ENCODE measurements at regions not wholly inside any gene's neighbourhood (a gene's known extent, or its start where the extent isn't known, plus 50 kb on each side); places are given as distances from the start of the nearest gene placed in this dataset.
"Not testable (repeated sequence)": the region's sequence is repeated elsewhere in the genome, so short reads cannot be mapped to it uniquely, and the experiment has no call there.

DNA sequence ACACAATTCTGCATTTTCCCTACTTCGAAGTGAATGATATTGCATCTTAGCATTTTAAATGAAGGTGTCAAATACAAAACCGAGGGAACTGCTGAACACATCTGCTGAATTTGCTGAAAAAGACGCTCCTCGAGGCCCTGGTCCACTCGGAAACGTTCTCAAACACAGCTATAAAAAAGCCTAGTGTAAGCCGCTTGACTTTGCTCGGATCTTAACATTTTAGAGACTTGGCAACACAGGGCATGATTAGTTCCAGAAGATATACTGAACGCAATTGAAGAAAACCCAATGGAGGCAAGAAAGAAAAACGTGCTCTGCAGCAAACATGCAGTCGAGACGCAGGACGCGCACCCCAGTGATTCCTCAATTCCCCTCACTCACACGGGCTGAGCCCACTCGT lies 506.4 kb upstream of the AMELY start:
- DNase-seq, result no peak

DNA sequence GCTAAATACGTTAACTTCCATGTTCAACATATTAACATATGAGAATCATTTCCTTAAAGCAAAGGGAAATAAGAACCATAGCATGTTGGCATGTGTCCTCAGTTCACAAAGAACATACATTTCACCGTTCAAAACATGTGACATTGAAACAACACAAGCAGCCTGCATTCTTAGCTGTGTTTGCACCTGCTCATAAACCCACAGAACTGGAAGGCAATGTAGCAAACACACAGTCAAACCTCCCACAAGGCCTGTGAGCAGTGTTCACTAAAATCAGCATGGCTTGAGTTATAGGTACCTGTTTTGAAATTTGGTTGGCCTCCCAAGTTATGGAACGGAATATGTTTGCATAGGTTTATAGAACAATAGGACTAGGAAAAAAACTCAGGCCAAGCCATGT lies 504.9 kb upstream of the AMELY start:
- DNase-seq, result no peak

DNA sequence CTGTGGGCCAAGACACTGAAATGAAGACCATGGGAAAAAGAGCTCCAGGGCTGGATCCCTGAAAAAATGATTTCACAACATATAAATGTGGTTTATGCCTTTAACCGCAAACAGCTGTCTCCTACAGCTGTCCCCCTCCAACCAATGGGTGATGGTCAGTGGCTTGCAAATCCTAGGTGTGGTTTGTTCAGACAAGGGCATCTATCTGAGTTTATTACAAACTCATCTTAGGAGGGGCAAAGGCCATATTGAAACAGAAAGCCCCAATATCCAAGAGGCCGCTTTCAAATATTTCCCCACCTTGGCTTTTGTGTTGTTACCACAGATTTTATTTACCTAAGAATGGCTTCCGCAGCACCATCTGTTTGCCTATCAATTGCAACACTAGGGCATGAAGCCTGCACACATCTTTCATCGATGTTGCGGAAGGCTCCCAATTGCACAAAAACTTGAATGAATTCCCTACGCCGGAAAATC lies 503.6 kb upstream of the AMELY start:
- DNase-seq, result no peak

DNA sequence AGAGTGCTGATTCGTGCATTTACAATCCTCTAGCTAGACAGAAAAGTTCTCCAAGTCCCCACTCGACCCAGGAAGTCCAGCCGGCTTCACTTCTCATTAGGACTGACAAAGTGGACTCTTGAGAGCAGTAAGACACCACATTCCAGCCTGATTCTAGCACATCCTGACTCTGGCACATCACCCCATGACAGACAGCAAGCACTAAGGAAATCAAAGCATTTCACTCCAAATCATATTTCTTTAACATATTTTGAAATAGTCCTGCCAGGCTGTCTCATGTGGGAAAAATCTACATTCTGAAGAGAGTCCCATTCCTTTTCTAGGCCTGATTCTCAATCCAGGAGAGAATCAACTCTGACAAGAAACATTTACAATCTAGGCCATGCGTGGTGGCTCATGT lies 478.5 kb upstream of the AMELY start:
- no peak for DNase-seq

DNA sequence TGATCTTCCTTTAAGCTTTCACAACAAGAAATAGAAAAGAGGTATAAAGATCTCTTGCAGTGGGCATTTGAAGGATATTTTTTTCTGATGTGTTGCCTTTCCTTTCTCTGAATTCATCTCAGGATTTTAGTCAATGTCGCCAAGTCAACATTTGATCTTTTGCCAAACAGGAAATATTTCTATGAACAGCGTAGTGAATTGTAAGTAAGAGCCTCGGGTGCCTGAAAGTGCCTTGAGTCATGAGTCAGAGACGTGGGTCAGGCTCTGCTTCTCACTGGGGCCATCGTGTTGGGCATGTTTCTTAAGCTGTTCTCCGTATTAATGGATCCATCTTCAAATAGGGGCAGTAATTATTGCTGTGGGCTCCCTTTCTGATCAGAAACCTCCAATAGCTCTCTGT lies 471.4 kb upstream of the AMELY start:
- no peak for DNase-seq

DNA sequence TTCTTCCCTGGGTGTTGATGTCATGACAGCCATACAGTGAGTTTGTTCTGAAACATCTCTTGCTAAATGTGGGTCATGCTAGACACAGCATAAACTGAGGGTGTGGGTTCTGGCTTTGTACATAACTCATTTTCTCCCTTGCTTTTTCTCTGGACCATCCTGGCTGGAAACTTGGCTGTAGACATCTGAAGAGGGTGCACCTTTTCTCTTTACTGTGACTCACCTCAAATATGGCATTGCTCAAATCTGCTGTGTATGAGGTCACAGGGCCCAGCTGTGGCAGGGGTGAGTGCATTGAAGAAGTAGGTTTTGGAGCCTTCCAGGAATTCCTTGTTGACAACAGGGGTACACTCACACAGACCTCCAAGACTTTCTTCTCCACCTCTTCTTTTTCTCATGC lies 465.5 kb upstream of the AMELY start:
- DNase-seq, result no peak

DNA sequence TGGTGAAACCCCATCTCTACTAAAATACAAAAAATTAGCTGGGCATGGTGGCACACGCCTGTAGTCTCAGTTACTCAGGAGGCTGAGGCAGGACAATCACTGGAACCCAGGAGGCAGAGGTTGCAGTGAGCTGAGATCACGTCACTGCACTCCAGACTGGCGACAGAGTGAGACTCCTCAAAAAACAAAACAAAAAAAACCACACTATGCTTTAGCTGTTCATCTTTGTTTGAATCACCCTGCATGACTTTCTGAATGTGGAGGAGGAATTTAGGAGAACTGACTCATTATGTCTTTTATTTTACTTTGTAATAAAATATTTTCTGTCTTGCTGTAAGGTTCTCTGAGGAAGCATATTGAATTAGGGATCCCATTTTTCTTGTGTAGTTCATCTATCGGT lies 462.9 kb upstream of the AMELY start:
- not testable (repeated sequence) for DNase-seq

DNA sequence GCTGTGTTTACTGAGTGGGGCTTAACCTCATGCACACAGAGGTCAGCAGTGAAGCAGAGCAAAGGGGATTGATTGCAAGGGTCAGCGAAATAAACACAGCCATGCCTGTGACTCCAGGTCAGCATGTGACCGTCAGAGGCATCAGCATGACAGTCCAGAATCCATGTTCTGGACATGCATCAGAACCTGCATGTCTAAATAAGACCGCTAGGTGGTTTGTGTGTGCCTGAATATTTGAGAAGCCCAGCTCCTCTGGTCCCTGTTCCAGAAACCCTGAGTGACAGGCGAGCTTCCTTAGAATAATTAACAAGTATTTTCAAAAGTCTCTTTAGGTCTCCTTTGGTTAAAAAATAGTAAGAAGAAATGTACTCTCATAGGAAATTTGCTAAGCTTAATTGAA lies 460.4 kb upstream of the AMELY start:
- DNase-seq, result not testable (repeated sequence)

DNA sequence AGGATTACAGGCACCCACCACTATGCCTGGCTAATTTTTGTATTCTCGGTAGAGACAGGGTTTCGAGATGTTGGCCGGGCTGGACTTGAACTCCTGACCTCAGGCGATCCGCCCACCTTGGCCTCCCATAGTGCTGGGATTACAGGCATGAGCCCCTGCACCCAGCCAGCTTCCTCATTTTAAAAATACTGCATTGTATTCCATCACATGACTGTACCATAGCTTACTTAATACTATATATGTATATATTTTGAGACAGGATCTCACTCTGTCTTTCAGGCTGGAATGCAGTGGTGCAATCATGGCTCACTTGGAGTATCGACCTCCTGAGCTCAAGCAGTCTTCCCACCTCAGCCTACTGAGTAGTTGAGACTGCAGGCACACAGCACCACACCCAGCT lies 459.5 kb upstream of the AMELY start:
- DNase-seq, result not testable (repeated sequence)

DNA sequence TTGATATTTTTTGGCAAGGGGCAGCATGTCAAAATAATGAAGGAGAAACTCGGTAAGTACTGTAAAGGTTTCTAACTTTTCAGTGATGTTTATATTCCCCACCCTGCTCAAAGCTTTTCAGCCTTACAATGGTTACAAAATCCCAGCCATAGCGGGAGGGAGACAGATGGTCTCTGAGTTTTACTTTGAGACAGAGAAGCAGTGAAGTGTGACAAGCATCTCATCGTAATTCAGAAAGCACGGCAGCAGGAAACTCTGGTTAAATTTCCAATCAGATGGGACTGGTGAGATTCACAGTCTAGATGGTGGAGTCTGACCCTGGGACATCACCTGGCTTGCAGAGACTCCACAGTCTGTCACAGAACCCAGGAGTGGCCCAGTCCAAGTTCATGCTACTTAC lies 448.0 kb upstream of the AMELY start:
- no peak for DNase-seq

DNA sequence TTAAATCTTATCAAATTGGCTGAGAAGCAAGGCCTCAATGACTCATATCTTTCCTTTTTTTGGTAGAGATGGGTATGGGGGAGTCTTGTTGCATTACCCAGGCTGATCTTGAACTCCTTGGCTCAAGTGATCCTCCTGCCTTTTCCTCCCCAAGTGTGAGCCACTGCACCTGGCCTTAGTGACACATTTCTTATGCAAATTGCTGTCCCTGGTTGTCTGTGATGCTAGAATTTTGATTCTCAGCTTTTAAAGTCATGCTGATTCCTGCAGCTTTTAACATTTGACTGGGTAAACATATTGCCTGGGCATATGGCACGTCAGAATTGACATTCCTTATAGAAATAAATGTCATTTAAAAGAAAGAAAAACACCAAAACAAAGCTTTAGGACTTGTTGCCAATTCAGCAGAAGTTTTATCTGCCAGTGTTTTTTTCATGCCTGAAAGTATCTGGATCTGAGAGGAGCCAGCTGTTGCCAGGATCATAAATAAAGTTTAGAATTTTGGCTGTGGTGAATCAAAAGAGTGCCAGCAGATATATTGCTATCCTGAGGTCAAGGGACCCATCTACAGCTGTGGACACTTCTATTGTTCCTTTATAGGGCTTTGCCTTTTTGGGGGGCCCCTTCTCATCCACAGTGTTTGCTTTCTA lies 446.7 kb upstream of the AMELY start:
- DNase-seq, result no peak

DNA sequence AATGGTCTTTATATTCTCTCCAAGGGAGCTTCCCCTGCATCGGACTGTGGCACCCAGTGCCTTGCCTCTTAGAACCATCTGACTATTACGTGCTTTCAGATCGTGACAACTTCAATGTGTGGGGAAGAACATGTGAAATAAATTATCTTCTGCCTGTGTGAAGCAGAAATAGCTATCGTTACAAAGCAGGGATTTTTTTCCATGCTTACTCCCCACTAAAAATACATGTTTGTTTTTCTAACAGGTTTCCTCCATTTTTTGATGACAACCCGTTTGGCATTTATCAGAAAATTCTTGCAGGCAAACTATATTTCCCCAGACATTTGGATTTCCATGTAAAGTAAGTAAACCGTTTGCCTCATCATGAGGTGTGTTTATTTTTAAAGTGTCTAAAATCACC lies 444.3 kb upstream of the AMELY start:
- DNase-seq, result not testable (repeated sequence)

DNA sequence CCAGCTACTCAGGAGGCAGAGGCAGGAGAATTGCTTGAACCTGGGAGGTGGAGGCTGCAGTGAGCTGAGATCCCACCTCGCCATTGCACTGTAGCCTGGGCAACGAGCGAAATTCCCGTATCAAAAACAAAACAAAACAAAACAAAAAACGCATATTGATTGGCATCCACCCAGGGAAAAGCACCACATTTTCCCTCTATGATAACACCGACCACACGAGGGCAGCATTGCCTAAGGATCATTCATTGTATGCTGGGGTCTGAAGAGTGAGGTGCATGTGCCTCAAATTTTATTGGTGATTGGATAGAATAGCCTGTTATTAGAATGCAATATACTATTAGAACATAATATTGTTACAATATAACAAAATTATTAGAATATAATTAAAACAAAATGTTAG lies 433.1 kb upstream of the AMELY start:
- DNase-seq, result peak in 19 of 51 donors; percentile 0 to 31 (median 0)

DNA sequence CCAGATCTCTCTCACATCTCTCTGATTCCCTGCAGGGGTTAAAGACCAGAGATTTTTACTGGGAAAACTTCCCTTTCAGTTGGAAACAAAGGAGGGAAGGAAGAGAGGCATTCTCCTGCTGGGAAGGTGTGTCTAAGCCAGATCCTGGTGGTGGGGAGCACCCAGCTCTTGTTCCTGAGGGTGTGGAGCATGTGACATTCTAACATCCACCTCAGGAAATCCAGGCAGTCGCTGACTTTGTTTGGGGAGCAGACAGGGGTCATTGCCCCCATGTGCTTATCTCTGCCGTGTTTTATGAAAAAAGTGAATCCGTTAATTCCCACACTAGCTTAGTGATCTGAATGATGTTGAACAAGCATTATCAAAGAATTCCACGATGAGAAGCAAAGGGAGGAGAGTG lies 431.7 kb upstream of the AMELY start:
- peak in 1 of 51 donors; percentile 0 for DNase-seq

DNA sequence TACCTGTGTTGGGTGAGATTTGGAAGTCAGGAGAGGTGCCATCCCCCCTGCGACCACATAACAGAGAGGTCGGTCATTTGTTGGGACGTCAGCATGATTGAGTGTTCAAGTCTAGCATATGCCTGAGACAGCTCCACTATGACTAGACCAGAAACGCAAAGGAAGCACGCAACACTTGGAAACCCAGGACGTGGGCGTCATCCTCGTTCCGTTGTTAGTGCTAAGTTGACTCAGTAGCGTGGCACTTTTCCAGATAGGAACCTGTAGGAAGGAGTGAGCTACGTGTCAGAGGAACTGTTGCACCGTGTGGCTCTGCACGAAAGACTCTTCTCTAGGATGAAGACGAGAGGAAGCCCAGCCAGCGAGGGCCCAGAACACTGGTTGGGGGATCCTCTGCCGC lies 431.2 kb upstream of the AMELY start:
- DNase-seq, result peak in 4 of 51 donors; percentile 0 to 1 (median 0)

DNA sequence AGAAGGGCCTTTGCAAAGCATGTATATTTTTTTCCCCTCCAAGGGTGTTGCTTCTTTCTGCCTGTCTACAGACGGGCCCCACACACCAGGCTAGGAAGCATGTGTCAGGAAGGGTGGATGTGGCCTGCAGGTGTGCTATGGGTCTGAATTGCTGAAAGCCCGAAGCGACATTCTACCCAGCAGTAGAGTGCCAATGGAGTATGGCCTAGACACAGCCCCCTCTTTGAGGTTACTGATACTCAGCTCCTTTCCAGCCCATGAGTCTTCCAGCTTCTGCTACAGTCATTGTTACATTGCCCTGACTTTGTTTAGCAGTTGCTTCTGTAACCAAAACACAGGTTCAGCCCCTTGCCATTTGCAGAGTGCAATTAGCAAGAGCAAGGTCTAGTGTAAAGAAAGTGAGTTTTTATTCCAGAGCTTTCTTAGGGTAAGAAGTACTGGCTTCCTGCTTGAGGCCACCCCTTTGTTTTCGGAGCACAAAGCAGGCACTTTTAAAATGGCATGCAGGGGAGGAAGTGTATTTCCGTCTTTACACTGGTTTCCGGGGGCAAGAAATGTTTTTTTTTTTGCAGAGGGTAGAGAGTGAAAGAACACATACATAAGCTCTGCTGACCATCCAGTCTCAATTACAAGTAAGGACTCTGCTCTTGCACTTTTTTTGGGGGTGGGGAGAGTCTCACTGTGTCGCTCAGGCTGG lies 428.0 kb upstream of the AMELY start:
- DNase-seq, result no peak

DNA sequence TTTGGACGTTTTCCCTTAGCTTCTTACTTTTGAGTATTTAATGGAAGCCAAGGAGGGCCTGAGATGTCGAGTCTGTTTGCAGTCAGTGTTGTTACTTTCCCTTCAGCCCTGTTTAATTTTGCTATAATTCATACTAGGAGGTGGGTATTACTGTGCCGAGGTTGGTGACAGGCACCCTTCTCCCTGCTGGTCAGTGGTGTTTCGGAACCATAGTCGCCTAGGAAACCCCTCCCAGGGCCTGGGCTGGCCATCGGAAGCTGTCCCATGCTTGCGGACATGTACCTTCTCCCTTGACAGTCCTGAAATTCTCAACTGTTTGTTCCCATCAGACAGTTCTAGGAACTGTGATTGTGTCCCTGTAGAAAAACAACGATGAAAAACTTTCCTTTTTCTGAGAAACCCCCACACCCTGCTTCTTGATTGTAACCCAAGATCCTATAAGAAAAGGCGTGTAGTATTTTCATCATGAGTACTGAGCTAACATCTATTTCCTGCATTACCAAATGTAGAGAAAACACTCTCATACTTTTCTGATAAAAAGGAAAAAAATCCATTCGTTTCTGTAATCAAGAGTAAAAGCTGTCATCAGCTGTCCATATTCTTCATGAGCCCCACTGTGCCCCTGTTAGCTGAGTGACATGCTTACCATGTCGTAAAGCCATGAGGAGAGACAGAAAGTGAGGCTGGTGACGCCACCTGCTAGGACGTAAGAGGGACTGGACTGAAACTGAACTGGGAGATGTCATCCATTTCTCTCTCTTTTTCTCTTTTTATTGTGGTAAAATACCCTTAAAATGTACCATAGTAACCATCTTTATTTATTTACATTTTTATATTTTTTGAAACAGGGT lies 424.7 kb upstream of the AMELY start:
- DNase-seq, result no peak

DNA sequence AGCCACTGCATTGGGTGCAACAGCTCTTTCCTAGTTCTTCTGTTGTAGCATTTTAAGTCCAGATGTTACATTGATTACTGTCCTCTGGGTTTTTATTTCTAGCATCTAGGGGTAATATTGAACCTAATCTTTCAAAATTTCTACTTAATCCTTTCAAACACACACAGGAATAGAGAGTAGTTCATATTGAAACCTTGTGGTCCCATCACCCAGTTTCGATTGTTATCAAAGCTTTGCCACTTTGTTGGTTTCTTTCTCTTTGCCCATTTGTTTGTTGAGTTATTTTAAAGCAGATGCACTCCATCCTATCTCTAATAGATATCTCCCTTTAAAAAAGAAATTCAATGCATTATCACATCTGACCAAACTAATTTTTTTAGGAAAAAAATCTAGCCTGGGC lies 422.9 kb upstream of the AMELY start:
- no peak for DNase-seq

DNA sequence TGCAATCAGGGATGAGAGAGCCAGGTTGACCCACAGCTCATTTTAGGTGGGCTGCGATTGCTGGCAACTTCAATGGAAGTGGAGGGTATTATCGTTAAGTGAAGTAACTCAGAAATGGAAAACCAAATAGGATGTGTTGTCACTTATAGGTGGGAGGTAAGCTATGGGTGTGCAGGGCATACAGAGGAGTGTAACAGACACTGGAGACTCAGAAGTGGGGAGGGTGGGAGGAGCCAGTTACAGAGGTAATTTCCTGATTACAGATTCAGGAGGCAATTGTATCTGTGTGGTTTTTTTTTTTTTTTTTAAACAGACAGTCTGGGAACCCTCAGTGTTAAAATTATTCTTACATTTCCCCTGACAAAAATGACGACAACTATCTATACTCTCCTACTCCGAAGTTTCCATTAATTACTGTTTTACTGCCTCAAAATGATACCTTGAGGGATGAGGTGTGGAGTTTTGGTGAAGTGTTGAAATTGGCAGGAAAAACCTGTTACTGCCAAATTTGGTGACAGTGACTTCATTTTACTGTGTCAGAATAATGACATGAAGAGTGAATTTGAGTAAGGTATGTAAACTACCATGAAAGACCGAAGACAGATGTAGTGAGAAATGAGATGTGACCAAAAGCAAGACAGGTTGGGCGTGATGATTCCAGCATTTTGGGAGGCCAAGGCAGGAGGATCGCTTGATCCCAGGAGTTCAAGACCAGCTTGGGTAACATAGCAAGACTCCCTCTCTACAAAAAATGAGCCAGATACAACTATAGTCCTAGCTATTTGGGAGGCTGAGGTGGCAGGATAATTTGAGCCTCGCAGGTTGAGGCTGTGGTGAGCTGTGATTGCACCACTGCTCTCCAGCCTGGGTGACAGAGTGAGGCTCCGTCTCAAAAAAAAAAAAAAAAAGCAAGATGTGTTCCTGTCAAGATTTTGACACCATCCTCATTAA lies 415.0 kb upstream of the AMELY start:
- DNase-seq, result no peak

DNA sequence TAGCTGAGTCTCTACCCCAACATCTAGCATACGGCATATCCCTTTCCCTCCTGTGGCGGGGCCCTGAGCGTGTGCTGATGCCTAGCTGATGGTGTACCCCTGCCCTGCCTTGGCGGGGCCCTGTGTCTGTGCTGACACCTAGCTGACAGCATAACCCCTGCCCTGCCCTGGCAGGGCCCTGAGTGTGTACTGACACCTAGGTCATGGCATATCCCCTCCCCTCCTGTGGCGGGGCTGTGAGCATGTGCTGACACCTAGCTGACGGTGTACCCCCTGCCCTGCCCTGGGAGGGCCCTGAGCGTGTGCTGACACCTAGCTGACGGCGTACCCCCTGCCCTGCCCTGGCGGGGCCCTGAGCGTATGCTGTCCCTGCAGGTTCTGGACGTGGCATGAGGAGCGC lies 414.0 kb upstream of the AMELY start:
- no peak for DNase-seq

DNA sequence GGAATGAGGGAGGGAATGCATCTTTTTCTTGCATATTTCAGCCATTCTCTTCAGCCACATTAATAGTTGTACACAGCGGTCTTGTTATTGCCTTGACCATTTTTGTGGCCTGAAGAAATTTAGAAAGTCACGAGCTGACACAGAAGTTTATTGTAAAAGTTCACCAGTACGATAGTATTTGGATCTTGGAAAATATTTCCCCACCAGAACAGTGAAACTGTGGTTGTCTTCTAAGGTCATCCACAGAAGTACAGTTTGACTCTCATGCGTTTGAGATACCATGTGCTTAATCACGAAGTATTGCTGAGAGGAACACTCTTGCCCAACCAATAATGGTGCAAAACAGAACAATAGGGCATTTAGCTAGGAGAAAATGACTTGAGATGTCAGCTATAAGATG lies 409.2 kb upstream of the AMELY start:
- DNase-seq, result no peak

All from hypothalamus (tissue), 51 donors.